ENCODE measurements at regions not wholly inside any gene's neighbourhood (a gene's known extent, or its start where the extent isn't known, plus 50 kb on each side); places are given as distances from the start of the nearest gene placed in this dataset.

DNA sequence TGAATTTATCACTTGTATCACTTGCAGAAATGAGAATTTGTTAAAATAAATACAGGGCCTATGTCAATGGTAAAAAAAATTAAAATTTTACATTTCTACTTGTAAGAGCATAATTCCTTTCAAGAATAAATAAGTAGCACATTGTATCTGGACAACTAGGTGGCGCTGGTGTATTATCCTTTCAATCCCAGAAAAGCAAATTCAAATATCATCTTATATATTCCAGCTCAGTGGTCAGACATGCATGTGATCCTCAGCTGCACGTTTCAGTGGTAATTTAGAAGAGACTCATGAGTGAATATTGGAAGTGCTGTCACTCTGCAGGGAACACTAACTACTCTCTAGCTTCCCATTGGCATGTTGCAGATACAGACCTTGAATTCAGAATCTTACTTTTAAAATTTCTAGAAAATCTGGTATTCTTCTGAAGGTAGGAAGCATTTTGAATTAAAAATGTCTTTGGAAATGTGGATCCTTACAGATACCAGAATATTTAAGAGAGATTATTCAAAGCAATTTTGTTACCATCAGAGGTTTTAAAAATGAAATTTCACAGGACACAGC, 1414.7 kb upstream of the TENM3 start:
- no peaks in the 10 kb centered on the region for H3K27me3 ChIP-seq (ENCODE audit: control insufficient read depth in 1 of 2, insufficient read depth in 2 of 2, low read length in 2 of 2)
- H3K9ac ChIP-seq (ENCODE audit: insufficient read depth, low read depth, low read length): no peak overlapping the region
- H3K36me3 ChIP-seq (replicated peaks in 1 of 2; ENCODE audit: control insufficient read depth in 1 of 2, insufficient read depth in 2 of 2, low read length in 2 of 2): no peaks in the 10 kb centered on the region
- ATAC-seq (no peak), DNase-seq (ENCODE audit: low spot score) (peak; percentile 25), FAIRE-seq (no peak)
- H3K4me3 ChIP-seq (replicated peaks in 1 of 3; ENCODE audit: insufficient read depth in 1 of 3, low read depth in 2 of 3, low read length in 3 of 3): no peak overlapping the region
- H2AFZ ChIP-seq (ENCODE audit: low read length): no peak overlapping the region
- H3K27ac ChIP-seq (ENCODE audit: extremely low read length, insufficient read depth, low read length): no peak overlapping the region
- H3K9me3 ChIP-seq (ENCODE audit: low read length): no peaks in the 10 kb centered on the region
- CTCF ChIA-PET (ENCODE audit: low intra/inter-chr PET ratio, low total read pairs): no interaction called here
- intact Hi-C loops (cut with micrococcal nuclease; ENCODE audit: unreplicated experiment) (loop anchor here (5.0 kb wide), 1 partner anchor 314 kb away; no protein-coding TSS in a partner anchor), in situ Hi-C loops (cut with HindIII; ENCODE audit: extremely low pct_ligation_motif_present, low pct_unique_long_range_greater_than_20kb) (no loop called here)
- H3K4me2 ChIP-seq (ENCODE audit: low read depth, low read length): no peak overlapping the region
- WGBS (ENCODE audit: low lambda C conversion rate): 0% methylated on average over 2 of the region's 2 CpGs
- no TSS peak for BruUV-seq (replicated peaks)
- H3K79me2 ChIP-seq (ENCODE audit: insufficient read depth, low read length): no peaks in the 10 kb centered on the region
- peak; percentile 43; the same call in 1 of the 2 replicates for TF ChIP-seq CTCF (CRISPR knock-in tag; IDR thresholded peaks at IDR 0.05)
- no peak for TF ChIP-seq ZBTB3 (CRISPR knock-in tag; IDR thresholded peaks at IDR 0.05; ENCODE audit: borderline replicate concordance, low read depth)
- no peak for TF ChIP-seq ZNF552 (CRISPR knock-in tag; IDR thresholded peaks at IDR 0.05; ENCODE audit: borderline replicate concordance)
- TF ChIP-seq TEF (CRISPR knock-in tag; IDR thresholded peaks at IDR 0.05): no peak
- TF ChIP-seq STAG1 (CRISPR knock-in tag; IDR thresholded peaks at IDR 0.05): peak; percentile 55
- H4K20me1 ChIP-seq (ENCODE audit: insufficient read depth, low read length): no peaks in the 10 kb centered on the region
- POLR2A ChIA-PET: no interaction called here
- peaks cover 9% of the 10 kb centered on the region; the same call in 1 of the 2 replicates for H3K4me1 ChIP-seq (ENCODE audit: insufficient read depth, low read length)

DNA sequence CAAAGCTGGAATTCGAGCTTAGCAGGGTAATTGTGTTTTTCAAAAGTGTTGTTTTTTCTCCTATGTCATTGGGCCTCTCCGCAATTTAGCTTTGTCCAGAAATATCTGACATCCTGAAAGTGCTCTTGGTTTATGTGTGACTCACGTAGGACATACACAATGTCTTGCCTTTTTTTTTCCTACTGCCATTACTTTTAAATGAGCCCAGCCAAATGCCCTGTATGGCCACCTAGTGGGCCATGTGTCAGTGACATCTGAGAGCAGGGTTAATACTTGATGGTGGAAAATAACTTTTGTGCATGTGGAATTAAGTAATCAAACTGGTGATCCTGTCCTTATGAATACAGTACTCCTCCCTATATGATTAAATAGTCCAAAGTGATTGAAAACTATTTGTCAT, 1411.1 kb upstream of the TENM3 start:
- no peak overlapping the region for H3K4me2 ChIP-seq (ENCODE audit: low read depth, low read length)
- 1% methylated on average over 3 of the region's 3 CpGs for WGBS (ENCODE audit: low lambda C conversion rate)
- no peaks in the 10 kb centered on the region for H4K20me1 ChIP-seq (ENCODE audit: insufficient read depth, low read length)
- DNase-seq (ENCODE audit: low spot score) (no peak), FAIRE-seq (no peak), ATAC-seq (peak; percentile 56)
- H3K4me1 ChIP-seq (ENCODE audit: insufficient read depth, low read length): peaks cover 9% of the 10 kb centered on the region; the same call in 1 of the 2 replicates
- CTCF ChIA-PET (ENCODE audit: low intra/inter-chr PET ratio, low total read pairs): no interaction called here
- H3K9me3 ChIP-seq (ENCODE audit: low read length): no peaks in the 10 kb centered on the region
- POLR2A ChIA-PET: no interaction called here
- no TSS peak for BruUV-seq (replicated peaks)
- no peak overlapping the region for H3K4me3 ChIP-seq (replicated peaks in 1 of 3; ENCODE audit: insufficient read depth in 1 of 3, low read depth in 2 of 3, low read length in 3 of 3)
- no peaks in the 10 kb centered on the region for H3K79me2 ChIP-seq (ENCODE audit: insufficient read depth, low read length)
- in situ Hi-C loops (cut with HindIII; ENCODE audit: extremely low pct_ligation_motif_present, low pct_unique_long_range_greater_than_20kb) (no loop called here), intact Hi-C loops (cut with micrococcal nuclease; ENCODE audit: unreplicated experiment) (no loop called here)
- H2AFZ ChIP-seq (ENCODE audit: low read length): no peak overlapping the region
- H3K27ac ChIP-seq (ENCODE audit: extremely low read length, insufficient read depth, low read length): no peak overlapping the region
- H3K36me3 ChIP-seq (replicated peaks in 1 of 2; ENCODE audit: control insufficient read depth in 1 of 2, insufficient read depth in 2 of 2, low read length in 2 of 2): no peaks in the 10 kb centered on the region
- H3K27me3 ChIP-seq (ENCODE audit: control insufficient read depth in 1 of 2, insufficient read depth in 2 of 2, low read length in 2 of 2): no peaks in the 10 kb centered on the region
- no peak overlapping the region for H3K9ac ChIP-seq (ENCODE audit: insufficient read depth, low read depth, low read length)
- TF ChIP-seq, protein P1, sequence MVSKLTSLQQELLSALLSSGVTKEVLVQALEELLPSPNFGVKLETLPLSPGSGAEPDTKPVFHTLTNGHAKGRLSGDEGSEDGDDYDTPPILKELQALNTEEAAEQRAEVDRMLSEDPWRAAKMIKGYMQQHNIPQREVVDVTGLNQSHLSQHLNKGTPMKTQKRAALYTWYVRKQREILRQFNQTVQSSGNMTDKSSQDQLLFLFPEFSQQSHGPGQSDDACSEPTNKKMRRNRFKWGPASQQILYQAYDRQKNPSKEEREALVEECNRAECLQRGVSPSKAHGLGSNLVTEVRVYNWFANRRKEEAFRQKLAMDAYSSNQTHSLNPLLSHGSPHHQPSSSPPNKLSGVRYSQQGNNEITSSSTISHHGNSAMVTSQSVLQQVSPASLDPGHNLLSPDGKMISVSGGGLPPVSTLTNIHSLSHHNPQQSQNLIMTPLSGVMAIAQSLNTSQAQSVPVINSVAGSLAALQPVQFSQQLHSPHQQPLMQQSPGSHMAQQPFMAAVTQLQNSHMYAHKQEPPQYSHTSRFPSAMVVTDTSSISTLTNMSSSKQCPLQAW (CRISPR knock-in tag; IDR thresholded peaks at IDR 0.05): no peak
- TF ChIP-seq, protein P2, sequence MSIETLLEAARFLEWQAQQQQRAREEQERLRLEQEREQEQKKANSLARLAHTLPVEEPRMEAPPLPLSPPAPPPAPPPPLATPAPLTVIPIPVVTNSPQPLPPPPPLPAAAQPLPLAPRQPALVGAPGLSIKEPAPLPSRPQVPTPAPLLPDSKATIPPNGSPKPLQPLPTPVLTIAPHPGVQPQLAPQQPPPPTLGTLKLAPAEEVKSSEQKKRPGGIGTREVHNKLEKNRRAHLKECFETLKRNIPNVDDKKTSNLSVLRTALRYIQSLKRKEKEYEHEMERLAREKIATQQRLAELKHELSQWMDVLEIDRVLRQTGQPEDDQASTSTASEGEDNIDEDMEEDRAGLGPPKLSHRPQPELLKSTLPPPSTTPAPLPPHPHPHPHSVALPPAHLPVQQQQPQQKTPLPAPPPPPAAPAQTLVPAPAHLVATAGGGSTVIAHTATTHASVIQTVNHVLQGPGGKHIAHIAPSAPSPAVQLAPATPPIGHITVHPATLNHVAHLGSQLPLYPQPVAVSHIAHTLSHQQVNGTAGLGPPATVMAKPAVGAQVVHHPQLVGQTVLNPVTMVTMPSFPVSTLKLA (IDR thresholded peaks at IDR 0.05): no peak

Measured in HepG2 (cell line).